Fibroblast of lung (primary cell): ENCODE measurements at regions not wholly inside any gene's neighbourhood (a gene's known extent, or its start where the extent isn't known, plus 50 kb on each side); places are given as distances from the start of the nearest gene placed in this dataset.

ENCODE experiments used
- DNase-seq, 2 donors: peaks; one replicate each; pipeline versions ENCODE4 v3.0.0 to v3.0.0-alpha.2; 2010; ENCODE audit warnings: low read depth in 2 of 2
- H2AFZ ChIP-seq: 2 replicates; pipeline ENCODE4 v1.5.1; 2012; ENCODE audit warnings: low read length, control low read depth, inconsistent platforms
- H3K27ac ChIP-seq: 2 replicates; pipeline ENCODE4 v1.5.1; 2011; ENCODE audit warnings: low read length, control low read depth; ENCODE audit not compliant: insufficient read depth
- H3K27me3 ChIP-seq: 2 replicates; pipeline ENCODE4 v1.5.1; 2011; ENCODE audit warnings: mild to moderate bottlenecking, low read length; ENCODE audit not compliant: control insufficient read depth, insufficient read depth
- H3K36me3 ChIP-seq: 2 replicates; pipeline ENCODE4 v1.5.1; 2011; ENCODE audit warnings: low read length; ENCODE audit not compliant: control insufficient read depth, insufficient read depth
- H3K4me1 ChIP-seq: 2 replicates; pipeline ENCODE4 v1.5.1; 2011; ENCODE audit warnings: low read length; ENCODE audit not compliant: control insufficient read depth, insufficient read depth; ENCODE audit errors: extremely low read depth
- H3K4me2 ChIP-seq: 2 replicates; pipeline ENCODE4 v1.5.1; 2011; ENCODE audit warnings: low read length, control low read depth; ENCODE audit not compliant: insufficient read depth; ENCODE audit errors: extremely low read depth
- H3K4me3 ChIP-seq, 4 experiments: fragments of 200-600 bp in 1 of 4; sonication (generic) in 1 of 4; replicated peaks in 1 of 4; 2 replicates each; pipeline ENCODE4 v1.5.1; 2011 to 2016; ENCODE audit warnings: low read length in 4 of 4, low read depth in 3 of 4, mild to moderate bottlenecking in 3 of 4, control low read depth in 2 of 4, inconsistent platforms in 1 of 4, mixed read lengths in 1 of 4; ENCODE audit not compliant: insufficient read depth in 1 of 4; ENCODE audit errors: control extremely low read depth in 1 of 4
- H3K79me2 ChIP-seq: 2 replicates; pipeline ENCODE4 v1.5.1; 2012; ENCODE audit warnings: mild to moderate bottlenecking, low read length, inconsistent platforms; ENCODE audit not compliant: control insufficient read depth, insufficient read depth
- H3K9ac ChIP-seq: 2 replicates; pipeline ENCODE4 v1.5.1; 2011; ENCODE audit warnings: mild to moderate bottlenecking, low read length, control low read depth; ENCODE audit not compliant: insufficient read depth
- H3K9me3 ChIP-seq: 2 replicates; pipeline ENCODE4 v1.5.1; 2012; ENCODE audit warnings: low read depth, low read length; ENCODE audit not compliant: control insufficient read depth, insufficient read depth
- H4K20me1 ChIP-seq: 2 replicates; pipeline ENCODE4 v1.5.1; 2011; ENCODE audit warnings: low read length; ENCODE audit not compliant: control insufficient read depth, insufficient read depth; ENCODE audit errors: extremely low read depth
- EZH2 ChIP-seq: IDR thresholded peaks from 2 replicates; pipeline ENCODE4 v1.5.1; 2012; ENCODE audit warnings: low read length, control low read depth, mild to moderate bottlenecking; ENCODE audit errors: missing control alignments
- TF ChIP-seq, protein P1 (sequence below), 2 donors: IDR thresholded peaks in 1 of 2; conservative IDR thresholded peaks in 1 of 2; 1 replicate in 1 of 2; 2 replicates in 1 of 2; pipeline ENCODE4 v1.5.1; 2011 to 2012; ENCODE audit warnings: low read length in 2 of 2, control low read depth in 1 of 2, inconsistent platforms in 1 of 2, low read depth in 1 of 2, mild to moderate bottlenecking in 1 of 2

DNA sequence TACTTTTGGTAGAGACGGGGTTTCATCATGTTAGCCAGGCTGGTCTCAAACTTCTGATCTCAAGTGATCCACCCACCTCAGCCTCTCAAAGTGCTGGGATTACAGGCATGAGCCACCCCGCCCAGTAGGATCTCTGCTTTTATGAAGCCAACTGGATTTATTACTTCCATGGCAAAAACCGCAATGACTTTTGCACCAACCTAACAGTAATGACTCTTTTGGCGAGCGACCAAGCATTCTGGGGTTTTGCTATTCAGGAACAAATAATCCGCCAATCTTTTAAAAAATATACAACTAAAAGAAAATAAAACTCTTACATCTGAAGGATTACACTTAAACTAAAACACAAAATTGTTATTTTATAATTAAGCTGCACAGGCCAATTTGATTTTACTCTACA is 260.6 kb downstream of the ZEB2 start:
- Histone ChIP-seq H3K36me3 (no peaks in the 10 kb centered on the region), H3K4me3 (no peak overlapping the region), H3K4me2 (no peak overlapping the region), H3K27ac (no peak overlapping the region), H3K79me2 (no peaks in the 10 kb centered on the region), H3K9ac (no peak overlapping the region), H2AFZ (no peak overlapping the region), H4K20me1 (no peaks in the 10 kb centered on the region), H3K4me1 (no peaks in the 10 kb centered on the region), H3K9me3 (no peaks in the 10 kb centered on the region), H3K27me3 (no peaks in the 10 kb centered on the region)
- DNase-seq, result no peak
- TF ChIP-seq, protein P1, sequence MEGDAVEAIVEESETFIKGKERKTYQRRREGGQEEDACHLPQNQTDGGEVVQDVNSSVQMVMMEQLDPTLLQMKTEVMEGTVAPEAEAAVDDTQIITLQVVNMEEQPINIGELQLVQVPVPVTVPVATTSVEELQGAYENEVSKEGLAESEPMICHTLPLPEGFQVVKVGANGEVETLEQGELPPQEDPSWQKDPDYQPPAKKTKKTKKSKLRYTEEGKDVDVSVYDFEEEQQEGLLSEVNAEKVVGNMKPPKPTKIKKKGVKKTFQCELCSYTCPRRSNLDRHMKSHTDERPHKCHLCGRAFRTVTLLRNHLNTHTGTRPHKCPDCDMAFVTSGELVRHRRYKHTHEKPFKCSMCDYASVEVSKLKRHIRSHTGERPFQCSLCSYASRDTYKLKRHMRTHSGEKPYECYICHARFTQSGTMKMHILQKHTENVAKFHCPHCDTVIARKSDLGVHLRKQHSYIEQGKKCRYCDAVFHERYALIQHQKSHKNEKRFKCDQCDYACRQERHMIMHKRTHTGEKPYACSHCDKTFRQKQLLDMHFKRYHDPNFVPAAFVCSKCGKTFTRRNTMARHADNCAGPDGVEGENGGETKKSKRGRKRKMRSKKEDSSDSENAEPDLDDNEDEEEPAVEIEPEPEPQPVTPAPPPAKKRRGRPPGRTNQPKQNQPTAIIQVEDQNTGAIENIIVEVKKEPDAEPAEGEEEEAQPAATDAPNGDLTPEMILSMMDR (conservative IDR thresholded peaks at IDR 0.05 in 1 of 2, IDR thresholded peaks at IDR 0.05 in 1 of 2; ENCODE audit: low read depth in 1 of 2, low read length in 2 of 2), result no peak
- TF ChIP-seq EZH2, result no peak

DNA sequence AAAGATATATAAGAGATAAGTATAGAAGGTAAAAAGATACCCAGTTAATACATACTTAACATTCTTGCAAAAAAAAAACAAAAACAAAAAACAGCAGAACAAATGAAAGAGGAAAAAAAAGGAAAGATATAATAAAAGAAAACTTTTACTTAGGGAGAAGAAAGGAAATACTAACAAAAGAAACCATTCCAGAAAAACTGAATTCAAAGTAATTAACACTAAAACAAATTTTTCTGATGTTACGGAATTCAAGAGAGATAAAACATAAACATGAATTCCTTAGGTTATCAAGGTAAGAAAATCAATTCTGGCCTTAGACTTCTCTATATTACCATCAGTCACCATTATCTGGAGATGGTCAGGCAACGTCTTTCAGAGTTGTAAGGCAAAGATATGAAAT is 261.8 kb downstream of the ZEB2 start:
- no peak overlapping the region for H3K27ac ChIP-seq
- TF ChIP-seq EZH2, result no peak
- TF ChIP-seq, protein P1 (conservative IDR thresholded peaks at IDR 0.05 in 1 of 2, IDR thresholded peaks at IDR 0.05 in 1 of 2; ENCODE audit: low read depth in 1 of 2, low read length in 2 of 2), result no peak
- H4K20me1 ChIP-seq, result no peaks in the 10 kb centered on the region
- H2AFZ ChIP-seq, result no peak overlapping the region
- DNase-seq, result no peak
- no peak overlapping the region for H3K9ac ChIP-seq
- no peaks in the 10 kb centered on the region for H3K4me1 ChIP-seq
- no peaks in the 10 kb centered on the region for H3K36me3 ChIP-seq
- no peaks in the 10 kb centered on the region for H3K27me3 ChIP-seq
- H3K4me3 ChIP-seq, result no peak overlapping the region
- no peaks in the 10 kb centered on the region for H3K9me3 ChIP-seq
- H3K4me2 ChIP-seq, result no peak overlapping the region
- H3K79me2 ChIP-seq, result no peaks in the 10 kb centered on the region

DNA sequence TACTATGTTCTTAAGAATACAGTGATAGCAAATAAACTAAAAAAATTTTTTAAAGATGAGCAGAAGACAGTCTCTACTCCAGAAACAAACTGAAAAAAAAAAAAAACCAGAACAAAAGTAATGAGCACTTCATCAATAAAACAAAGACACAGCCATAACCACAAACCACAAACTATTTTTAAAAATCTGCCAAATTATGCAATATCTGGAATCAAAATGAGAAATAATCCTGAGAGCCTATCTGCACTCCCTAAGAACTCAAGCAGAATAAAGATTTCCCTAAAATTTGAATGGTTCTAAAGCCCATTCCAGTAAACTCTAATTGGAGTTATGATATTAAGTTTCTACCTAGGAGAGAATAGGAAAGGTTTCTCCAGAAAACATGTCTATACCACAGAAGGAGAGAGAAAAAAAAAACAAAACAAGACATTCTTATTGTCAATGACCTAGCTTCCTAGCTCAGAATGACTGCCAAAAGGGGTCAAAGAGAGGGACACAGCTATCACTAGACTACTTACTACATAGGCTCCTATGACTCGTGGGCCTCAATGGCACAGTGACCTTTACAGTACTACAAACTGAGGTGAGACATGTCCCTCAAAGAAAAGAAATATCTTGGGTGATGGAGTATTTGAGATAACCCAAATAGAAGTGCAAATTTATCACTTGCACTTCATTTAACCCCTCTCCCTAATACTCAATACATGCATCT is 262.8 kb downstream of the ZEB2 start:
- no peaks in the 10 kb centered on the region for H4K20me1 ChIP-seq
- no peaks in the 10 kb centered on the region for H3K9me3 ChIP-seq
- no peaks in the 10 kb centered on the region for H3K79me2 ChIP-seq
- H3K36me3 ChIP-seq, result no peaks in the 10 kb centered on the region
- H3K4me2 ChIP-seq, result no peak overlapping the region
- H3K4me3 ChIP-seq, result no peak overlapping the region
- no peaks in the 10 kb centered on the region for H3K4me1 ChIP-seq
- DNase-seq, result peak; percentile 64 to 84
- no peak overlapping the region for H3K27ac ChIP-seq
- TF ChIP-seq, protein P1 (conservative IDR thresholded peaks at IDR 0.05 in 1 of 2, IDR thresholded peaks at IDR 0.05 in 1 of 2; ENCODE audit: low read depth in 1 of 2, low read length in 2 of 2), result no peak
- TF ChIP-seq EZH2, result no peak
- H3K9ac ChIP-seq, result no peak overlapping the region
- H3K27me3 ChIP-seq, result no peaks in the 10 kb centered on the region
- no peak overlapping the region for H2AFZ ChIP-seq
